BLaER1 (cell line): ENCODE measurements at regions not wholly inside any gene's neighbourhood (a gene's known extent, or its start where the extent isn't known, plus 50 kb on each side); places are given as distances from the start of the nearest gene placed in this dataset.

Experiments
- H3K27ac ChIP-seq: shearing (Covaris generic); formaldehyde crosslinking; 2 replicates; pipeline ENCODE4 v1.8.1; 2022
- H3K27me3 ChIP-seq: shearing (Covaris generic); formaldehyde crosslinking; 2 replicates; pipeline ENCODE4 v1.8.1; 2022
- H3K36me3 ChIP-seq: shearing (Covaris generic); formaldehyde crosslinking; 2 replicates; pipeline ENCODE4 v1.8.1; 2022
- H3K4me1 ChIP-seq: shearing (Covaris generic); formaldehyde crosslinking; 2 replicates; pipeline ENCODE4 v1.8.1; 2022
- H3K4me2 ChIP-seq: shearing (Covaris generic); formaldehyde crosslinking; 2 replicates; pipeline ENCODE4 v1.8.1; 2022
- H3K4me3 ChIP-seq: shearing (Covaris generic); formaldehyde crosslinking; 2 replicates; pipeline ENCODE4 v1.8.1; 2022
- H3K9ac ChIP-seq: shearing (Covaris generic); formaldehyde crosslinking; 2 replicates; pipeline ENCODE4 v1.8.1; 2022
- H3K9me3 ChIP-seq: shearing (Covaris generic); formaldehyde crosslinking; 2 replicates; pipeline ENCODE4 v1.8.1; 2022
- H4K20me1 ChIP-seq: shearing (Covaris generic); formaldehyde crosslinking; 2 replicates; pipeline ENCODE4 v1.8.1; 2022
- Cebpa-rat ChIP-seq: shearing (Covaris generic); IDR thresholded peaks from 2 replicates; pipeline ENCODE4 v1.8.1; 2022

- Histone ChIP-seq H3K4me3 (no peak overlapping the region), H3K36me3 (no peaks in the 10 kb centered on the region), H3K4me2 (no peak overlapping the region), H3K9ac (no peak overlapping the region), H3K9me3 (peaks cover 8% of the 10 kb centered on the region; the same call in 1 of the 2 replicates), H3K27me3 (no peaks in the 10 kb centered on the region), H3K4me1 (no peaks in the 10 kb centered on the region), H3K27ac (no peak overlapping the region), H4K20me1 (no peaks in the 10 kb centered on the region)
- no peak for TF ChIP-seq Cebpa-rat
These were observed 146.0 kb upstream of the SERPINE2 start for GRCh38 chr2:224185023-224185601.

GRCh38 chr2:224183086-224183485 is 144.0 kb upstream of the SERPINE2 start:
- Histone ChIP-seq H3K9ac (no peak overlapping the region), H3K4me3 (no peak overlapping the region), H3K27ac (no peak overlapping the region), H3K4me2 (no peak overlapping the region), H4K20me1 (no peaks in the 10 kb centered on the region), H3K9me3 (peaks cover 8% of the 10 kb centered on the region; the same call in 1 of the 2 replicates), H3K27me3 (no peaks in the 10 kb centered on the region), H3K36me3 (no peaks in the 10 kb centered on the region), H3K4me1 (no peaks in the 10 kb centered on the region)
- no peak for TF ChIP-seq Cebpa-rat

GRCh38 chr2:224182498-224182897 is 143.4 kb upstream of the SERPINE2 start:
- no peak overlapping the region for H3K4me3 ChIP-seq
- no peak overlapping the region for H3K9ac ChIP-seq
- H3K36me3 ChIP-seq, result no peaks in the 10 kb centered on the region
- no peaks in the 10 kb centered on the region for H3K27me3 ChIP-seq
- H3K4me2 ChIP-seq, result no peak overlapping the region
- H4K20me1 ChIP-seq, result no peaks in the 10 kb centered on the region
- no peaks in the 10 kb centered on the region for H3K4me1 ChIP-seq
- TF ChIP-seq Cebpa-rat, result no peak
- no peak overlapping the region for H3K27ac ChIP-seq
- peaks cover 3% of the 10 kb centered on the region; the same call in 1 of the 2 replicates for H3K9me3 ChIP-seq

- Histone ChIP-seq H3K4me3 (no peak overlapping the region), H3K4me1 (no peaks in the 10 kb centered on the region), H3K9me3 (no peaks in the 10 kb centered on the region), H3K9ac (no peak overlapping the region), H3K27me3 (no peaks in the 10 kb centered on the region), H3K4me2 (no peak overlapping the region), H3K27ac (no peak overlapping the region), H4K20me1 (no peaks in the 10 kb centered on the region), H3K36me3 (no peaks in the 10 kb centered on the region)
- no peak for TF ChIP-seq Cebpa-rat
These were observed 142.6 kb upstream of the SERPINE2 start for GRCh38 chr2:224181534-224182155.

- Histone ChIP-seq H3K4me3 (no peak overlapping the region), H3K27me3 (no peaks in the 10 kb centered on the region), H3K4me1 (no peaks in the 10 kb centered on the region), H3K36me3 (no peaks in the 10 kb centered on the region), H3K27ac (no peak overlapping the region), H3K9ac (no peak overlapping the region), H3K9me3 (no peaks in the 10 kb centered on the region), H3K4me2 (no peak overlapping the region), H4K20me1 (no peaks in the 10 kb centered on the region)
- no peak for TF ChIP-seq Cebpa-rat
These were observed 141.7 kb upstream of the SERPINE2 start for GRCh38 chr2:224180810-224181209.

GRCh38 chr2:224178056-224178455 is 139.0 kb upstream of the SERPINE2 start:
- Histone ChIP-seq H3K4me2 (no peak overlapping the region), H3K9me3 (no peaks in the 10 kb centered on the region), H3K36me3 (no peaks in the 10 kb centered on the region), H3K9ac (no peak overlapping the region), H3K27ac (no peak overlapping the region), H3K4me1 (no peaks in the 10 kb centered on the region), H3K27me3 (no peaks in the 10 kb centered on the region), H4K20me1 (no peaks in the 10 kb centered on the region), H3K4me3 (no peak overlapping the region)
- no peak for TF ChIP-seq Cebpa-rat

- H3K27ac ChIP-seq, result no peak overlapping the region
- no peak overlapping the region for H3K4me3 ChIP-seq
- no peak overlapping the region for H3K9ac ChIP-seq
- no peaks in the 10 kb centered on the region for H3K4me1 ChIP-seq
- no peaks in the 10 kb centered on the region for H3K36me3 ChIP-seq
- H3K9me3 ChIP-seq, result no peaks in the 10 kb centered on the region
- no peak for TF ChIP-seq Cebpa-rat
- no peak overlapping the region for H3K4me2 ChIP-seq
- no peaks in the 10 kb centered on the region for H3K27me3 ChIP-seq
- H4K20me1 ChIP-seq, result no peaks in the 10 kb centered on the region
These were observed 136.5 kb upstream of the SERPINE2 start for GRCh38 chr2:224175538-224175937.

GRCh38 chr2:224174990-224175389 is 135.9 kb upstream of the SERPINE2 start:
- H3K27me3 ChIP-seq, result no peaks in the 10 kb centered on the region
- no peaks in the 10 kb centered on the region for H3K9me3 ChIP-seq
- no peaks in the 10 kb centered on the region for H3K36me3 ChIP-seq
- no peak for TF ChIP-seq Cebpa-rat
- no peak overlapping the region for H3K4me3 ChIP-seq
- H3K9ac ChIP-seq, result no peak overlapping the region
- no peak overlapping the region for H3K4me2 ChIP-seq
- H4K20me1 ChIP-seq, result no peaks in the 10 kb centered on the region
- no peaks in the 10 kb centered on the region for H3K4me1 ChIP-seq
- no peak overlapping the region for H3K27ac ChIP-seq

GRCh38 chr2:224174521-224174920 is 135.4 kb upstream of the SERPINE2 start:
- no peaks in the 10 kb centered on the region for H3K27me3 ChIP-seq
- TF ChIP-seq Cebpa-rat, result no peak
- H4K20me1 ChIP-seq, result no peaks in the 10 kb centered on the region
- no peaks in the 10 kb centered on the region for H3K9me3 ChIP-seq
- no peak overlapping the region for H3K4me2 ChIP-seq
- H3K4me3 ChIP-seq, result no peak overlapping the region
- no peak overlapping the region for H3K9ac ChIP-seq
- H3K36me3 ChIP-seq, result no peaks in the 10 kb centered on the region
- no peaks in the 10 kb centered on the region for H3K4me1 ChIP-seq
- no peak overlapping the region for H3K27ac ChIP-seq

GRCh38 chr2:224173933-224174332 is 134.8 kb upstream of the SERPINE2 start:
- Histone ChIP-seq H3K36me3 (no peaks in the 10 kb centered on the region), H3K9ac (no peak overlapping the region), H3K27ac (no peak overlapping the region), H3K4me2 (no peak overlapping the region), H3K9me3 (no peaks in the 10 kb centered on the region), H3K27me3 (no peaks in the 10 kb centered on the region), H4K20me1 (no peaks in the 10 kb centered on the region), H3K4me1 (no peaks in the 10 kb centered on the region), H3K4me3 (no peak overlapping the region)
- TF ChIP-seq Cebpa-rat, result no peak
